ENCODE measurements at regions not wholly inside any gene's neighbourhood (a gene's known extent, or its start where the extent isn't known, plus 50 kb on each side); places are given as distances from the start of the nearest gene placed in this dataset.
A peak's percentile ranks its signal among the peaks of the same experiment; 100 is the strongest.

GRCh38 chr4:159010563-159011260 is 92.2 kb upstream of the RAPGEF2 start:
- H3K27me3 ChIP-seq = no peaks in the 10 kb centered on the region
- TF ChIP-seq POLR2A (IDR thresholded peaks at IDR 0.05) = no peak
- peak in 1 of 2 donors; percentile 60 for TF ChIP-seq EP300 (IDR thresholded peaks at IDR 0.05)
- 32 to 45% methylated on average over 5 of the region's 5 CpGs for WGBS, 2 donors
- H3K9me3 ChIP-seq = no peaks in the 10 kb centered on the region
- no peaks in the 10 kb centered on the region for H3K36me3 ChIP-seq
- H3K27ac ChIP-seq = no peak overlapping the region
- peak; percentile 53 to 70 for DNase-seq (ENCODE audit: low spot score in 2 of 2)
- no peak overlapping the region for H3K4me3 ChIP-seq
- peaks cover 0 to 8% (median 0%) of the 10 kb centered on the region in 4 donors for H3K4me1 ChIP-seq

- TF ChIP-seq POLR2A (IDR thresholded peaks at IDR 0.05) (no peak), CTCF (IDR thresholded peaks at IDR 0.05) (no peak), EP300 (IDR thresholded peaks at IDR 0.05) (no peak)
- Histone ChIP-seq H3K4me1 (peaks cover 0 to 20% (median 4%) of the 10 kb centered on the region in 4 donors), H3K27me3 (no peaks in the 10 kb centered on the region), H3K27ac (no peak overlapping the region), H3K9me3 (no peaks in the 10 kb centered on the region), H3K36me3 (no peaks in the 10 kb centered on the region), H3K4me3 (no peak overlapping the region)
- 81 to 87% methylated on average over 4 of the region's 4 CpGs for WGBS, 2 donors
- DNase-seq (ENCODE audit: low spot score in 2 of 2) = no peak
Observed at GRCh38 chr4:159012381-159012780, 90.5 kb upstream of the RAPGEF2 start.

GRCh38 chr4:159013692-159014091 is 89.2 kb upstream of the RAPGEF2 start:
- TF ChIP-seq CTCF (IDR thresholded peaks at IDR 0.05) (no peak), EP300 (IDR thresholded peaks at IDR 0.05) (no peak), POLR2A (IDR thresholded peaks at IDR 0.05) (no peak)
- no peak overlapping the region for H3K4me3 ChIP-seq
- peaks cover 0 to 20% (median 4%) of the 10 kb centered on the region in 4 donors for H3K4me1 ChIP-seq
- no peak overlapping the region for H3K27ac ChIP-seq
- no peaks in the 10 kb centered on the region for H3K36me3 ChIP-seq
- H3K9me3 ChIP-seq = no peaks in the 10 kb centered on the region
- no peak for DNase-seq (ENCODE audit: low spot score in 2 of 2)
- no peaks in the 10 kb centered on the region for H3K27me3 ChIP-seq

GRCh38 chr4:159014859-159015258 is 88.0 kb upstream of the RAPGEF2 start:
- no peak for DNase-seq (ENCODE audit: low spot score in 2 of 2)
- Histone ChIP-seq H3K4me1 (peaks cover 0 to 20% (median 4%) of the 10 kb centered on the region in 4 donors), H3K36me3 (no peaks in the 10 kb centered on the region), H3K27ac (no peak overlapping the region), H3K27me3 (no peaks in the 10 kb centered on the region), H3K9me3 (no peaks in the 10 kb centered on the region), H3K4me3 (no peak overlapping the region)
- TF ChIP-seq EP300 (IDR thresholded peaks at IDR 0.05) (no peak), POLR2A (IDR thresholded peaks at IDR 0.05) (no peak), CTCF (IDR thresholded peaks at IDR 0.05) (no peak)
- WGBS, 2 donors = 81 to 86% methylated on average over 4 of the region's 4 CpGs

- Histone ChIP-seq H3K27ac (peak overlapping the region in 1 of 4 donors; percentile 59), H3K4me3 (no peak overlapping the region), H3K36me3 (no peaks in the 10 kb centered on the region), H3K9me3 (no peaks in the 10 kb centered on the region), H3K27me3 (no peaks in the 10 kb centered on the region), H3K4me1 (peaks cover 0 to 13% (median 4%) of the 10 kb centered on the region in 4 donors)
- 75 to 82% methylated on average over 5 of the region's 5 CpGs for WGBS, 2 donors
- no peak for DNase-seq (ENCODE audit: low spot score in 2 of 2)
- TF ChIP-seq EP300 (IDR thresholded peaks at IDR 0.05) (no peak), CTCF (IDR thresholded peaks at IDR 0.05) (no peak), POLR2A (IDR thresholded peaks at IDR 0.05) (no peak)
Observed at GRCh38 chr4:159015841-159016240, 87.0 kb upstream of the RAPGEF2 start.
